ENCODE measurements at regions not wholly inside any gene's neighbourhood (a gene's known extent, or its start where the extent isn't known, plus 50 kb on each side); places are given as distances from the start of the nearest gene placed in this dataset.

- TF ChIP-seq EZH2 (IDR thresholded peaks at IDR 0.05) (no peak), POLR2A (IDR thresholded peaks at IDR 0.05; ENCODE audit: borderline replicate concordance, extremely low read depth, insufficient read depth, insufficient read length) (no peak)
Observed at GRCh38 chr12:60844101-60844500, 1248.3 kb downstream of the SLC16A7 start.
